ENCODE measurements at regions not wholly inside any gene's neighbourhood (a gene's known extent, or its start where the extent isn't known, plus 50 kb on each side); places are given as distances from the start of the nearest gene placed in this dataset.

- DNase-seq (ENCODE audit: low read depth) = no peak
Observed at GRCh38 chr2:19683556-19683955, 218.2 kb downstream of the TTC32 start.

- DNase-seq (ENCODE audit: low read depth) = peak; percentile 80
Observed at GRCh38 chr2:19682493-19682892, 219.3 kb downstream of the TTC32 start.

- DNase-seq (ENCODE audit: low read depth) = peak; percentile 81
Observed at GRCh38 chr2:19677825-19678518, 223.8 kb downstream of the TTC32 start.

GRCh38 chr2:19677215-19677777 is 224.5 kb downstream of the TTC32 start:
- no peak for DNase-seq (ENCODE audit: low read depth)

- DNase-seq (ENCODE audit: low read depth) = peak; percentile 23
Observed at GRCh38 chr2:19676770-19677169, 225.0 kb downstream of the TTC32 start.

GRCh38 chr2:19675856-19676460 is 225.8 kb downstream of the TTC32 start:
- DNase-seq (ENCODE audit: low read depth) = peak; percentile 99

GRCh38 chr2:19675003-19675629 is 226.7 kb downstream of the TTC32 start:
- peak; percentile 92 for DNase-seq (ENCODE audit: low read depth)

GRCh38 chr2:19674051-19675002 is 227.5 kb downstream of the TTC32 start:
- DNase-seq (ENCODE audit: low read depth) = peak; percentile 33

GRCh38 chr2:19673213-19673791 is 228.5 kb downstream of the TTC32 start:
- DNase-seq (ENCODE audit: low read depth) = peak; percentile 93

- DNase-seq (ENCODE audit: low read depth) = peak; percentile 43
Observed at GRCh38 chr2:19671916-19672315, 229.9 kb downstream of the TTC32 start.

GRCh38 chr2:19671311-19671710 is 230.5 kb downstream of the TTC32 start:
- DNase-seq (ENCODE audit: low read depth) = no peak

- DNase-seq (ENCODE audit: low read depth) = no peak
Observed at GRCh38 chr2:19670303-19670702, 231.5 kb downstream of the TTC32 start.

- DNase-seq (ENCODE audit: low read depth) = no peak
Observed at GRCh38 chr2:19669559-19669958, 232.2 kb downstream of the TTC32 start.

- no peak for DNase-seq (ENCODE audit: low read depth)
Observed at GRCh38 chr2:19669126-19669525, 232.7 kb downstream of the TTC32 start.

- DNase-seq (ENCODE audit: low read depth) = peak; percentile 54
Observed at GRCh38 chr2:19667536-19667949, 234.2 kb downstream of the TTC32 start.

- peak; percentile 66 for DNase-seq (ENCODE audit: low read depth)
Observed at GRCh38 chr2:19667085-19667484, 234.7 kb downstream of the TTC32 start.

GRCh38 chr2:19664646-19665045 is 237.1 kb downstream of the TTC32 start:
- DNase-seq (ENCODE audit: low read depth) = peak; percentile 67

- no peak for DNase-seq (ENCODE audit: low read depth)
Observed at GRCh38 chr2:19659024-19659792, 242.6 kb downstream of the TTC32 start.

- no peak for DNase-seq (ENCODE audit: low read depth)
Observed at GRCh38 chr2:19656011-19656410, 245.8 kb downstream of the TTC32 start.

GRCh38 chr2:19654310-19655090 is 247.3 kb downstream of the TTC32 start:
- DNase-seq (ENCODE audit: low read depth) = no peak

Measured in RPMI7951 (cell line).